Psoas muscle (tissue), 7 donors: ENCODE measurements at regions not wholly inside any gene's neighbourhood (a gene's known extent, or its start where the extent isn't known, plus 50 kb on each side); places are given as distances from the start of the nearest gene placed in this dataset.

Source experiments
- ATAC-seq, 4 donors: fragments of 200-7000 bp; cut with Tn5 transposase; one replicate each; pipeline ENCODE4 v1.9.1; 2020; ENCODE audit warnings: moderate library complexity in 3 of 4, mild to moderate bottlenecking in 2 of 4
- DNase-seq, 2 donors: peaks; one replicate each; pipeline ENCODE4 v3.0.0-alpha.2; 2020
- H3K27ac ChIP-seq: fragments of 200-600 bp; one replicate; pipeline ENCODE4 v1.8.0; 2022
- H3K27me3 ChIP-seq, 3 donors: fragments of 200-600 bp in 1 of 3; one replicate each; pipeline versions ENCODE4 v1.6.1 to v1.8.0; 2013 to 2022; ENCODE audit warnings: low read length in 2 of 3, mild to moderate bottlenecking in 2 of 3, moderate library complexity in 1 of 3; ENCODE audit not compliant: insufficient read depth in 3 of 3
- H3K36me3 ChIP-seq, 2 donors: fragments of 200-600 bp in 1 of 2; one replicate each; pipeline versions ENCODE4 v1.6.1 to v1.8.0; 2013 to 2022; ENCODE audit warnings: low read depth in 1 of 2, mild to moderate bottlenecking in 1 of 2, moderate library complexity in 1 of 2; ENCODE audit not compliant: insufficient read depth in 1 of 2
- H3K4me1 ChIP-seq: fragments of 200-600 bp; one replicate; pipeline ENCODE4 v1.8.0; 2022
- H3K4me3 ChIP-seq: fragments of 200-600 bp; one replicate; pipeline ENCODE4 v1.8.0; 2022; ENCODE audit warnings: mild to moderate bottlenecking
- H3K9me3 ChIP-seq: fragments of 200-600 bp; one replicate; pipeline ENCODE4 v1.8.0; 2022
- WGBS, 3 donors: extraction: QIAGEN DNeasy Blood & Tissue Kit; methylation state at CpG; one replicate each; pipeline versions ENCODE4 v1.1.6 to v1.1.7; 2013; 5-methylcytosine and 5-hydroxymethylcytosine counted together
- intact Hi-C, 2 donors: fragments of 100-400 bp; cut with DNase I; formaldehyde crosslinking; loops; one replicate each; pipeline versions ENCODE4 v1.11.0 to v1.14.2; 2022
- TF ChIP-seq, protein P1 (sequence below): fragments of 200-600 bp; IDR thresholded peaks from one replicate; pipeline ENCODE4 v1.8.0; 2022; ENCODE audit warnings: antibody characterized with exemption
- donor health status: healthy with polysubstance abuse.
- donor health status: DM: no; HTN: no; CAD: no; lungs with moderate emphysema.
- donor health status: Bipolar disorder and iron deficiency.
- donor health status: healthy.
- donor health status: DM: yes; HTN: yes; CAD: no.
- donor health status: DM: no; HTN: no; CAD: no.
- donor health status: DM: yes; HTN: yes; CAD: no.

DNA sequence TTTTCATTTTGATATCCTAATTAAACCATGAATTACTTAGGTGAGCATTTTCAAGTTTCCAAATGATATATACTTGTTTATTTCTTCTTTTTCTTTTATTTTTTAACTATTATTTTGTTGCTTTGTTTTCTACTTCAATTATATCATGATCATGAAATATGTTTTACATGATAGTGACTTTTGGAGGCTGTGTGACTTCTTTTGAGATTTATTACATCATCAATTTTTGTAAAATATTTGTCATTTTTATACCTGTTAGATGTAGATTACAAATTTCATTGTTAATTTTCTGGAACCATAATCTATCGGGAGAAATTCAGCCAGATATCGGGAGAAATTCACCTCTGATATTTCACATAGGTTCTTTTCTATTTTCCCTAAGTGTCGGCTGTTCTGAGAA lies 228.6 kb downstream of the RAD51AP2 start:
- no peak overlapping the region for H3K27ac ChIP-seq
- WGBS, 3 donors: 76 to 96% (median 94%) methylated on average over 3 of the region's 3 CpGs
- ATAC-seq (no peak), DNase-seq (no peak)
- H3K27me3 ChIP-seq: peaks cover 0 to 3% (median 0%) of the 10 kb centered on the region in 3 donors
- no peaks in the 10 kb centered on the region for H3K36me3 ChIP-seq
- no peaks in the 10 kb centered on the region for H3K4me1 ChIP-seq
- H3K9me3 ChIP-seq: no peaks in the 10 kb centered on the region
- H3K4me3 ChIP-seq: no peak overlapping the region
- TF ChIP-seq, protein P1, sequence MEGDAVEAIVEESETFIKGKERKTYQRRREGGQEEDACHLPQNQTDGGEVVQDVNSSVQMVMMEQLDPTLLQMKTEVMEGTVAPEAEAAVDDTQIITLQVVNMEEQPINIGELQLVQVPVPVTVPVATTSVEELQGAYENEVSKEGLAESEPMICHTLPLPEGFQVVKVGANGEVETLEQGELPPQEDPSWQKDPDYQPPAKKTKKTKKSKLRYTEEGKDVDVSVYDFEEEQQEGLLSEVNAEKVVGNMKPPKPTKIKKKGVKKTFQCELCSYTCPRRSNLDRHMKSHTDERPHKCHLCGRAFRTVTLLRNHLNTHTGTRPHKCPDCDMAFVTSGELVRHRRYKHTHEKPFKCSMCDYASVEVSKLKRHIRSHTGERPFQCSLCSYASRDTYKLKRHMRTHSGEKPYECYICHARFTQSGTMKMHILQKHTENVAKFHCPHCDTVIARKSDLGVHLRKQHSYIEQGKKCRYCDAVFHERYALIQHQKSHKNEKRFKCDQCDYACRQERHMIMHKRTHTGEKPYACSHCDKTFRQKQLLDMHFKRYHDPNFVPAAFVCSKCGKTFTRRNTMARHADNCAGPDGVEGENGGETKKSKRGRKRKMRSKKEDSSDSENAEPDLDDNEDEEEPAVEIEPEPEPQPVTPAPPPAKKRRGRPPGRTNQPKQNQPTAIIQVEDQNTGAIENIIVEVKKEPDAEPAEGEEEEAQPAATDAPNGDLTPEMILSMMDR: no peak
- intact Hi-C loops: no loop called here

DNA sequence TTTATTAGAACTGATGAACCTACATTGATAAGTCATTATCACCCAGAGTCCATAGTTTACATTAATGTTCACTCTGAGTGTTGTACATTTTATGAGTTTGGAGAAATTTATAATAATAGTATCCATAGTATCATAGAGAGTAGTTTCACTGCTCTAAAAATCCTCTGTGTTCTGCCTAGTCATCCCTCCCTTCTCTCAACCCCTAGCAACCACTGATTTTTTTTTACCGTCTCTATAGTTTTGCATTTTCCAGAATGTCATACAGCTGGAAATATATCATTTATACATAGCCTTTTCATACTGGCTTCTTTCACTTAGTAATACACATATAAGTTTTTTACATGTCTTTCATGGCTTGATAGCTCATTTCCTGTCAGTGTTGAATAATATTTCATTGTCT lies 231.1 kb downstream of the RAD51AP2 start:
- H3K4me1 ChIP-seq: no peaks in the 10 kb centered on the region
- no peaks in the 10 kb centered on the region for H3K9me3 ChIP-seq
- no peaks in the 10 kb centered on the region for H3K36me3 ChIP-seq
- intact Hi-C loops: no loop called here
- TF ChIP-seq, protein P1: no peak
- DNase-seq: no peak
- no peak for ATAC-seq
- 74 to 82% (median 80%) methylated on average over 1 of the region's 1 CpG for WGBS, 3 donors
- no peak overlapping the region for H3K27ac ChIP-seq
- no peak overlapping the region for H3K4me3 ChIP-seq
- peaks cover 0 to 3% (median 0%) of the 10 kb centered on the region in 3 donors for H3K27me3 ChIP-seq

DNA sequence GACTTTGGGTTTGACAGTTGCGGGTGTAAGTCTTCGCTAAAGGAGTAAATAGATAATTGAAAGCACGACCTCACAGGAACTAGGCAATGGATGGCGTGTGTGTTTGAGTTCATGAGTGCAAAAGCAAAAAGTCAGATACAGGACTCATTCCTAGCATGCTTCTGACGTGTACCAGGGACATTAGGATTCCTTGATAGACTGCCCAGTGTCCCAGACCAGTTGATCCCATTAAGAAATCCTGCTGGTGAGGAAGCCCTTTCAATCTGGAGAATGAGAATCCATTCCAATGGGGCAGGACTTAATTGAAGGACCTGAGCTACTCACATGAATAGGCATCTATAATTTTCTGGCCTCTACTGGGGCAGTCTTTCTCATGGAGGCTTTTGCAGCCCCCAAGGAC lies 235.4 kb downstream of the RAD51AP2 start:
- intact Hi-C loops: no loop called here
- Histone ChIP-seq H3K4me3 (no peak overlapping the region), H3K27ac (no peak overlapping the region), H3K9me3 (no peaks in the 10 kb centered on the region), H3K36me3 (no peaks in the 10 kb centered on the region), H3K27me3 (no peaks in the 10 kb centered on the region), H3K4me1 (no peaks in the 10 kb centered on the region)
- TF ChIP-seq, protein P1: no peak
- WGBS, 3 donors: 83 to 87% (median 87%) methylated on average over 5 of the region's 5 CpGs
- DNase-seq (no peak), ATAC-seq (no peak)

DNA sequence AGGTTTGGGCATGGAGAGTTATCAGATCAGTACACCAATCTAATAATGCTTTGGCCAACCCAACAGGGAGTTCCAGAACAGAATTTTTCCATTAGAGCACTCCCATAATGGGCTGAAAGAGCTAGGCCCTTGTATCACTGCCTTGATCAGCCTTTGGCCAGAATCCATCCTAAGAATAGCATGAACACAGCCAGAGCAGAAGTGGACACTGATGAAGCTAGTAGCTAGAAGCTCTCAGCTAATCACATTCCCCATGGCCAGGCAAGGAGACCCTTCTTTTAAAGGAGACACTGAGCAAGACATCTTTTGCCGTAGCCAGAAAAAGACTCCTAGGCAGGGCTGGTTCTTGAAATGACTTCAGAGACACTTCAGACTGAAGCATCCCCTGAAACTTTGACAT lies 236.0 kb downstream of the RAD51AP2 start:
- H3K27ac ChIP-seq: no peak overlapping the region
- WGBS, 3 donors: 89 to 96% (median 94%) methylated on average over 1 of the region's 1 CpG
- H3K9me3 ChIP-seq: no peaks in the 10 kb centered on the region
- intact Hi-C loops: no loop called here
- no peaks in the 10 kb centered on the region for H3K36me3 ChIP-seq
- H3K4me3 ChIP-seq: no peak overlapping the region
- TF ChIP-seq, protein P1: no peak
- DNase-seq: no peak
- no peaks in the 10 kb centered on the region for H3K4me1 ChIP-seq
- no peak for ATAC-seq
- no peaks in the 10 kb centered on the region for H3K27me3 ChIP-seq

DNA sequence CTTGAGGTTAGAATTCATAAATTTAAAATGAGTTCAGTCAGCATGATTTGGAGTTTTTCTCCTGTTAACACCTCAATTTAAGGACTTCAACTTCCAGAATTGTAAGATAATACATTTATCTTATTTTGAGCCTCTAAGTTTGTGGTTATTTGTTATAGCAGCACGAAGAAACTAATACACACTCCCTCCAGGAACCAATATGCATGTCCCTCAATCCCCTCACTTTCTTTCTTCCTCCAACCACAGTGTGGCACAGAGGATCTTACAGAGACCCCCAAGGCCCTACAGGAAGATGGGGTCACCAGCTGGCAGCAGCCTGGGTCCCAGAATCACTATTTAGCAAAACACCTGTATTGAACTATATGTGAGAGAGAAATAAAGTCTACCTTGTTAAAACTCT lies 242.0 kb downstream of the RAD51AP2 start:
- no peak overlapping the region for H3K27ac ChIP-seq
- DNase-seq (no peak), ATAC-seq (no peak)
- no peaks in the 10 kb centered on the region for H3K9me3 ChIP-seq
- WGBS, 3 donors: 81 to 89% (median 81%) methylated on average over 1 of the region's 1 CpG
- H3K36me3 ChIP-seq: no peaks in the 10 kb centered on the region
- H3K27me3 ChIP-seq: no peaks in the 10 kb centered on the region
- H3K4me3 ChIP-seq: no peak overlapping the region
- H3K4me1 ChIP-seq: no peaks in the 10 kb centered on the region
- TF ChIP-seq, protein P1: no peak
- intact Hi-C loops: no loop called here
